H1 (cell line): ENCODE measurements at regions not wholly inside any gene's neighbourhood (a gene's known extent, or its start where the extent isn't known, plus 50 kb on each side); places are given as distances from the start of the nearest gene placed in this dataset.

Source experiments
- CTCF ChIA-PET: fragments of 300-600 bp; sonication (Branson Sonifier 250); formaldehyde crosslinking; loops from one replicate; lab custom pipeline; 2021; ENCODE audit not compliant: partially characterized antibody; lab: Charles Lee
- POLR2A ChIA-PET: fragments of 300-600 bp; sonication (Branson Sonifier 250); formaldehyde crosslinking; loops from one replicate; lab custom pipeline; 2021; ENCODE audit warnings: inconsistent platforms; ENCODE audit not compliant: partially characterized antibody; lab: Charles Lee
- DNase-seq, 2 experiments: peaks; one replicate each; pipeline versions ENCODE4 v3.0.0 to v3.0.0-alpha.2; 2010 to 2022; ENCODE audit warnings: low spot score in 2 of 2, low read depth in 1 of 2, mixed read lengths in 1 of 2
- FAIRE-seq: peaks from 2 replicates; lab custom pipeline; 2011; peaks lifted over from hg19 to GRCh38; lab: Jason Lieb, UNC
- H2AFZ ChIP-seq: 2 replicates; pipeline ENCODE4 v1.8.1; 2012; ENCODE audit warnings: low read length, inconsistent platforms
- H2AK5ac ChIP-seq: 2 replicates; pipeline ENCODE4 v1.6.1; 2013; ENCODE audit warnings: low read depth, low read length
- H2BK120ac ChIP-seq: replicated peaks from 2 replicates; pipeline ENCODE3; 2013; ENCODE audit warnings: low read depth, low read length, inconsistent platforms
- H2BK12ac ChIP-seq: 2 replicates; pipeline ENCODE4 v1.6.1; 2013; ENCODE audit warnings: low read depth, low read length
- H2BK15ac ChIP-seq: 2 replicates; pipeline ENCODE4 v1.6.1; 2013; ENCODE audit warnings: low read length
- H2BK20ac ChIP-seq: 2 replicates; pipeline ENCODE4 v1.6.1; 2013; ENCODE audit warnings: low read length
- H2BK5ac ChIP-seq: 2 replicates; pipeline ENCODE4 v1.6.1; 2013; ENCODE audit warnings: low read depth, low read length
- H3K14ac ChIP-seq: 2 replicates; pipeline ENCODE4 v1.6.1; 2013; ENCODE audit warnings: inconsistent platforms; ENCODE audit not compliant: insufficient read length
- H3K18ac ChIP-seq: 2 replicates; pipeline ENCODE4 v1.6.1; 2013; ENCODE audit warnings: low read length; ENCODE audit errors: extremely low read depth
- H3K23ac ChIP-seq: 2 replicates; pipeline ENCODE4 v1.6.1; 2013; ENCODE audit warnings: inconsistent platforms; ENCODE audit not compliant: insufficient read length
- H3K23me2 ChIP-seq: 2 replicates; pipeline ENCODE4 v1.6.1; 2013; ENCODE audit warnings: low read depth, low read length
- H3K27ac ChIP-seq: 2 replicates; pipeline ENCODE4 v1.6.1; 2011; ENCODE audit warnings: low read depth, low read length, inconsistent platforms
- H3K27me3 ChIP-seq, 4 experiments: replicated peaks in 1 of 4; 1 replicate in 1 of 4; 2 replicates in 3 of 4; pipeline versions ENCODE4 v1.6.1 to v1.8.1; 2011 to 2013; ENCODE audit warnings: low read length in 3 of 4, mild to moderate bottlenecking in 3 of 4, inconsistent platforms in 2 of 4, mixed read lengths in 2 of 4, moderate library complexity in 1 of 4; ENCODE audit not compliant: control insufficient read depth in 3 of 4, insufficient read depth in 3 of 4; ENCODE audit errors: extremely low read depth in 1 of 4
- H3K36me3 ChIP-seq, 4 experiments: 2 replicates each; pipeline versions ENCODE4 v1.6.1 to v1.8.1; 2011 to 2013; ENCODE audit warnings: mild to moderate bottlenecking in 4 of 4, low read length in 3 of 4, moderate library complexity in 2 of 4, control low read depth in 1 of 4, inconsistent platforms in 1 of 4; ENCODE audit not compliant: insufficient read depth in 4 of 4, control insufficient read depth in 2 of 4
- H3K4ac ChIP-seq: replicated peaks from 2 replicates; pipeline ENCODE3; 2013; ENCODE audit warnings: low read length, low read depth, mixed read lengths, inconsistent platforms; ENCODE audit not compliant: insufficient read length
- H3K4me1 ChIP-seq, 4 experiments: replicated peaks in 1 of 4; 1 replicate in 1 of 4; 2 replicates in 3 of 4; pipeline versions ENCODE4 v1.6.1 to v1.8.1; 2011 to 2013; ENCODE audit warnings: low read length in 3 of 4, inconsistent platforms in 2 of 4, mixed read lengths in 1 of 4; ENCODE audit not compliant: insufficient read depth in 4 of 4, control insufficient read depth in 3 of 4
- H3K4me2 ChIP-seq, 2 experiments: 2 replicates each; pipeline versions ENCODE4 v1.6.1 to v1.8.1; 2011 to 2013; ENCODE audit warnings: low read depth in 2 of 2, low read length in 2 of 2, control low read depth in 1 of 2, inconsistent platforms in 1 of 2, mild to moderate bottlenecking in 1 of 2; ENCODE audit not compliant: insufficient read depth in 1 of 2
- H3K4me3 ChIP-seq, 4 experiments: fragments of 200-600, 300-600 bp in 1 of 4; sonication (generic), shearing (Covaris generic), sonication (Bioruptor Twin) in 1 of 4; 2 replicates each; pipeline versions ENCODE4 v1.5.1 to v1.8.1; 2011 to 2016; ENCODE audit warnings: low read length in 4 of 4, low read depth in 3 of 4, control low read depth in 2 of 4, inconsistent platforms in 2 of 4, mild to moderate bottlenecking in 2 of 4, mixed read lengths in 1 of 4, moderate library complexity in 1 of 4; ENCODE audit not compliant: insufficient read depth in 2 of 4; ENCODE audit errors: extremely low read depth in 1 of 4
- H3K56ac ChIP-seq: replicated peaks from 2 replicates; pipeline ENCODE3; 2013; ENCODE audit warnings: low read depth, mild to moderate bottlenecking, mixed read lengths, low read length, inconsistent platforms; ENCODE audit not compliant: insufficient read length
- H3K79me1 ChIP-seq: 2 replicates; pipeline ENCODE4 v1.6.1; 2013; ENCODE audit warnings: low read depth, low read length, control low read depth
- H3K79me2 ChIP-seq, 2 experiments: 2 replicates each; pipeline versions ENCODE4 v1.6.1 to v1.8.1; 2012 to 2013; ENCODE audit warnings: low read length in 2 of 2, mild to moderate bottlenecking in 2 of 2, inconsistent platforms in 1 of 2; ENCODE audit not compliant: insufficient read depth in 2 of 2, control insufficient read depth in 1 of 2
- H3K9ac ChIP-seq, 4 experiments: replicated peaks in 1 of 4; 1 replicate in 1 of 4; 2 replicates in 3 of 4; pipeline versions ENCODE4 v1.6.1 to v1.8.1; 2011 to 2013; ENCODE audit warnings: low read depth in 3 of 4, low read length in 3 of 4, control low read depth in 2 of 4, mild to moderate bottlenecking in 2 of 4, moderate library complexity in 2 of 4, inconsistent platforms in 1 of 4; ENCODE audit errors: extremely low read depth in 1 of 4
- H3K9me3 ChIP-seq, 2 experiments: 2 replicates each; pipeline versions ENCODE4 v1.6.1 to v1.8.1; 2012 to 2013; ENCODE audit warnings: mild to moderate bottlenecking in 2 of 2, moderate library complexity in 2 of 2, control low read depth in 1 of 2, inconsistent platforms in 1 of 2, low read depth in 1 of 2, low read length in 1 of 2, mixed read lengths in 1 of 2; ENCODE audit not compliant: insufficient read depth in 2 of 2
- H4K20me1 ChIP-seq, 2 experiments: replicated peaks in 1 of 2; 2 replicates each; pipeline versions ENCODE3 to v1.8.1; 2011 to 2013; ENCODE audit warnings: inconsistent platforms in 2 of 2, low read length in 2 of 2, mild to moderate bottlenecking in 1 of 2; ENCODE audit not compliant: insufficient read depth in 2 of 2, control insufficient read depth in 1 of 2
- H4K5ac ChIP-seq: 2 replicates; pipeline ENCODE4 v1.6.1; 2013; ENCODE audit warnings: low read length, low read depth, mixed read lengths, inconsistent platforms; ENCODE audit not compliant: insufficient read length
- H4K8ac ChIP-seq: 2 replicates; pipeline ENCODE4 v1.8.0; 2013; ENCODE audit warnings: mild to moderate bottlenecking, moderate library complexity, low read length, inconsistent platforms; ENCODE audit not compliant: insufficient read depth; ENCODE audit errors: extremely low read depth
- H4K91ac ChIP-seq: replicated peaks from 2 replicates; pipeline ENCODE3; 2013; ENCODE audit warnings: low read length, mixed read lengths, inconsistent platforms; ENCODE audit not compliant: insufficient read length
- ATF3 ChIP-seq: IDR thresholded peaks from 2 replicates; pipeline ENCODE4 v1.6.1; 2011; ENCODE audit warnings: low read depth, mild to moderate bottlenecking, low read length; ENCODE audit not compliant: insufficient read depth
- EP300 ChIP-seq, 2 experiments: IDR thresholded peaks; 1 replicate in 1 of 2; 2 replicates in 1 of 2; pipeline ENCODE4 v1.6.1; 2011 to 2012; ENCODE audit warnings: low read depth in 2 of 2, low read length in 2 of 2, mild to moderate bottlenecking in 2 of 2, borderline replicate concordance in 1 of 2, inconsistent platforms in 1 of 2, moderate library complexity in 1 of 2
- NANOG ChIP-seq: IDR thresholded peaks from 2 replicates; pipeline ENCODE4 v1.6.1; 2011; ENCODE audit warnings: low read length, low read depth, mild to moderate bottlenecking, inconsistent platforms; ENCODE audit not compliant: insufficient read depth, poor library complexity, severe bottlenecking
- WGBS, 2 experiments: shearing (Covaris generic) in 1 of 2; methylation state at CpG; one replicate each; pipeline versions ENCODE4 v1.1.6 to v1.1.7; 2013 to 2015; ENCODE audit warnings: low lambda C conversion rate in 2 of 2, mixed read lengths in 2 of 2, inconsistent platforms in 1 of 2, low coverage in 1 of 2, missing lambda C conversion rate in 1 of 2; ENCODE audit not compliant: insufficient replicate concordance in 2 of 2, insufficient coverage in 1 of 2, insufficient read length in 1 of 2; ENCODE audit errors: extremely low coverage in 1 of 2, missing lambda C conversion rate in 1 of 2; 5-methylcytosine and 5-hydroxymethylcytosine counted together

GRCh38 chr9:73745598-73745997 is 593.9 kb downstream of the ANXA1 start:
- H2BK12ac ChIP-seq = no peak overlapping the region
- no peak overlapping the region for H3K9ac ChIP-seq
- no peak overlapping the region for H4K91ac ChIP-seq
- H3K4me2 ChIP-seq = no peak overlapping the region
- no peaks in the 10 kb centered on the region for H3K79me2 ChIP-seq
- H3K79me1 ChIP-seq = no peaks in the 10 kb centered on the region
- H4K5ac ChIP-seq = no peak overlapping the region
- no peaks in the 10 kb centered on the region; a peak in 1 of 4 replicates for H3K9me3 ChIP-seq
- no peak overlapping the region for H4K8ac ChIP-seq
- no peak overlapping the region for H2BK20ac ChIP-seq
- no peaks in the 10 kb centered on the region for H4K20me1 ChIP-seq
- no peaks in the 10 kb centered on the region for H3K4me1 ChIP-seq
- H3K14ac ChIP-seq = no peak overlapping the region
- no peak overlapping the region for H3K23ac ChIP-seq
- no peak overlapping the region for H3K4ac ChIP-seq
- H3K23me2 ChIP-seq = no peaks in the 10 kb centered on the region
- WGBS, 2 experiments = 91% methylated on average over 3 of the region's 3 CpGs; no CpG with 5 or more reads in 1 of the 2 experiments
- no peak for FAIRE-seq
- DNase-seq = no peak
- H3K27me3 ChIP-seq = no peaks in the 10 kb centered on the region
- ChIA-PET POLR2A (no interaction called here), CTCF (interaction anchor here (0.6 kb wide), 1 partner anchor 13 kb away, joined by 3 read pairs; no protein-coding TSS in a partner anchor)
- H2BK15ac ChIP-seq = no peak overlapping the region
- no peak overlapping the region for H2BK120ac ChIP-seq
- H3K36me3 ChIP-seq = no peaks in the 10 kb centered on the region
- no peak overlapping the region for H3K27ac ChIP-seq
- no peak overlapping the region for H3K18ac ChIP-seq
- H2BK5ac ChIP-seq = no peak overlapping the region
- H3K4me3 ChIP-seq = no peak overlapping the region
- TF ChIP-seq ATF3 (no peak), NANOG (no peak), EP300 (IDR thresholded peaks at IDR 0.05; ENCODE audit: borderline replicate concordance in 1 of 2, low read depth in 2 of 2, low read length in 2 of 2) (no peak)
- no peak overlapping the region for H2AFZ ChIP-seq
- H3K56ac ChIP-seq = no peak overlapping the region
- no peak overlapping the region for H2AK5ac ChIP-seq
